HepG2 (cell line): ENCODE measurements at regions not wholly inside any gene's neighbourhood (a gene's known extent, or its start where the extent isn't known, plus 50 kb on each side); places are given as distances from the start of the nearest gene placed in this dataset.

Experiments
- ATAC-seq: fragments of 200-7000 bp; cut with Tn5 transposase; 3 replicates; pipeline ENCODE4 v1.9.1; 2020; ENCODE audit warnings: mild to moderate bottlenecking, moderate library complexity
- BruUV-seq: library from RNA; stranded (reverse); fragments of 400-500 nt; replicated peaks from 2 replicates; lab custom pipeline; 2021; lab: Mats Ljungman, UMichigan
- CTCF ChIA-PET: fragments of 300-600 bp; formaldehyde crosslinking; extraction: SDS; loops from one replicate; lab custom pipeline; 2021; ENCODE audit warnings: low total read pairs, inconsistent platforms, low intra/inter-chr PET ratio; lab: Yijun Ruan, JAX
- POLR2A ChIA-PET: fragments of 350-600 bp; sonication (Branson Sonifier 250); formaldehyde crosslinking; loops from one replicate; lab custom pipeline; 2020; ENCODE audit warnings: antibody characterized with exemption, inconsistent platforms; lab: Yijun Ruan, JAX
- DNase-seq: peaks from one replicate; pipeline ENCODE4 v3.0.0-alpha.2; 2015; ENCODE audit warnings: low spot score
- FAIRE-seq: peaks from 3 replicates; lab custom pipeline; 2011; peaks lifted over from hg19 to GRCh38; lab: Jason Lieb, UNC
- H2AFZ ChIP-seq: one replicate; pipeline ENCODE4 v1.6.1; 2011; ENCODE audit warnings: low read length, inconsistent platforms
- H3K27ac ChIP-seq: fragments of 300-600 bp; 3 replicates; pipeline ENCODE4 v1.8.0; 2011; ENCODE audit warnings: mixed run types, mild to moderate bottlenecking, mixed read lengths, low read length, inconsistent platforms; ENCODE audit not compliant: insufficient read depth; ENCODE audit errors: extremely low read length
- H3K27me3 ChIP-seq, 2 experiments: fragments of 200-600 bp in 1 of 2; 2 replicates in 1 of 2; 3 replicates in 1 of 2; pipeline versions ENCODE4 v1.6.0 to v1.8.0; 2011; ENCODE audit warnings: low read length in 2 of 2, mild to moderate bottlenecking in 2 of 2, moderate library complexity in 2 of 2, inconsistent platforms in 1 of 2; ENCODE audit not compliant: insufficient read depth in 2 of 2, control insufficient read depth in 1 of 2
- H3K36me3 ChIP-seq, 2 experiments: fragments of 200-600 bp in 1 of 2; replicated peaks in 1 of 2; 2 replicates in 1 of 2; 3 replicates in 1 of 2; pipeline versions ENCODE4 v1.5.1 to v1.8.0; 2011; ENCODE audit warnings: low read length in 2 of 2, inconsistent platforms in 1 of 2; ENCODE audit not compliant: insufficient read depth in 2 of 2, control insufficient read depth in 1 of 2
- H3K4me1 ChIP-seq: 2 replicates; pipeline ENCODE4 v1.5.1; 2012; ENCODE audit warnings: low read length, inconsistent platforms; ENCODE audit not compliant: insufficient read depth
- H3K4me2 ChIP-seq: 2 replicates; pipeline ENCODE4 v1.6.0; 2011; ENCODE audit warnings: low read depth, low read length, inconsistent platforms
- H3K4me3 ChIP-seq, 3 experiments: fragments of 200-600 bp in 1 of 3; sonication (generic), shearing (Covaris generic) in 1 of 3; replicated peaks in 1 of 3; 2 replicates each; pipeline ENCODE4 v1.5.1; 2011 to 2016; ENCODE audit warnings: low read length in 3 of 3, inconsistent platforms in 2 of 3, low read depth in 2 of 3, mild to moderate bottlenecking in 2 of 3, control low read depth in 1 of 3, mixed read lengths in 1 of 3; ENCODE audit not compliant: insufficient read depth in 1 of 3
- H3K79me2 ChIP-seq: one replicate; pipeline ENCODE4 v1.6.1; 2011; ENCODE audit warnings: low read length, inconsistent platforms; ENCODE audit not compliant: insufficient read depth
- H3K9ac ChIP-seq: 2 replicates; pipeline ENCODE4 v1.6.0; 2011; ENCODE audit warnings: mild to moderate bottlenecking, low read depth, low read length, inconsistent platforms; ENCODE audit not compliant: insufficient read depth
- H3K9me3 ChIP-seq: 2 replicates; pipeline ENCODE4 v1.5.1; 2012; ENCODE audit warnings: mild to moderate bottlenecking, low read length
- H4K20me1 ChIP-seq: 2 replicates; pipeline ENCODE4 v1.6.0; 2011; ENCODE audit warnings: inconsistent platforms, mild to moderate bottlenecking, low read length, moderate library complexity; ENCODE audit not compliant: insufficient read depth
- ZNF460 ChIP-seq: sonication (generic); formaldehyde crosslinking; IDR thresholded peaks from 2 replicates; pipeline ENCODE4 v1.5.1; 2020; ENCODE audit warnings: missing genetic modification reagents, mild to moderate bottlenecking, borderline replicate concordance
- in situ Hi-C: cut with HindIII; loops from 2 replicates; pipeline ENCODE4 v1.10.0; 2017; ENCODE audit warnings: low pct_unique_long_range_greater_than_20kb; ENCODE audit not compliant: extremely low pct_ligation_motif_present
- intact Hi-C: fragments of 100-400 bp; cut with micrococcal nuclease; formaldehyde crosslinking; loops from one replicate; pipeline ENCODE4 v1.10.0; 2022; ENCODE audit not compliant: unreplicated experiment
- TF ChIP-seq, protein P1 (sequence below): IDR thresholded peaks from 2 replicates; pipeline ENCODE4 v1.6.1; 2016; ENCODE audit warnings: missing compliant biosample characterization, missing genetic modification reagents, borderline replicate concordance
- TF ChIP-seq, protein P2 (sequence below): IDR thresholded peaks from 2 replicates; pipeline ENCODE4 v1.6.1; 2018; ENCODE audit warnings: missing genetic modification reagents
- TF ChIP-seq, protein P3 (sequence below): sonication (generic); formaldehyde crosslinking; IDR thresholded peaks from 2 replicates; pipeline ENCODE4 v1.4.0; 2020; ENCODE audit warnings: missing genetic modification reagents

DNA sequence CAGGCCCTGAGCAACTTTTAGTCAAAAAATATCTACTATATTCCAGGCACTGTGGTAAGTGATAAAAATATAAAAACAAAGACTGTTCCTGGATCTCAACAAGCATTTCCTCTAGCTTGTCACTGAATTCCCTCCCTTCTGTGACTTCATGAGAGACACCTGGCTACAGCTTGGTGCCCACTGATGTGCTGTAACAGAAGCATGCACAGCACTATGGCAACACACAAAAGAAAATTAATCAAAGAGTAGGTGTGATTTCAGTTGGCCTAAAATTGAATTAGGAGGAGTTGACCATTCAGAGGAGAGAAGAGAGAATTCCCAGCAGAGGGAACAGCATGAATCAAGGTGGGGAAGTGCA, 158.9 kb upstream of the LPP start (continued):
- TF ChIP-seq, protein P1, sequence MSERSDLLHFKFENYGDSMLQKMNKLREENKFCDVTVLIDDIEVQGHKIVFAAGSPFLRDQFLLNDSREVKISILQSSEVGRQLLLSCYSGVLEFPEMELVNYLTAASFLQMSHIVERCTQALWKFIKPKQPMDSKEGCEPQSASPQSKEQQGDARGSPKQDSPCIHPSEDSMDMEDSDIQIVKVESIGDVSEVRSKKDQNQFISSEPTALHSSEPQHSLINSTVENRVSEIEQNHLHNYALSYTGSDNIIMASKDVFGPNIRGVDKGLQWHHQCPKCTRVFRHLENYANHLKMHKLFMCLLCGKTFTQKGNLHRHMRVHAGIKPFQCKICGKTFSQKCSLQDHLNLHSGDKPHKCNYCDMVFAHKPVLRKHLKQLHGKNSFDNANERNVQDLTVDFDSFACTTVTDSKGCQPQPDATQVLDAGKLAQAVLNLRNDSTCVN (CRISPR knock-in tag) = no peak

DNA sequence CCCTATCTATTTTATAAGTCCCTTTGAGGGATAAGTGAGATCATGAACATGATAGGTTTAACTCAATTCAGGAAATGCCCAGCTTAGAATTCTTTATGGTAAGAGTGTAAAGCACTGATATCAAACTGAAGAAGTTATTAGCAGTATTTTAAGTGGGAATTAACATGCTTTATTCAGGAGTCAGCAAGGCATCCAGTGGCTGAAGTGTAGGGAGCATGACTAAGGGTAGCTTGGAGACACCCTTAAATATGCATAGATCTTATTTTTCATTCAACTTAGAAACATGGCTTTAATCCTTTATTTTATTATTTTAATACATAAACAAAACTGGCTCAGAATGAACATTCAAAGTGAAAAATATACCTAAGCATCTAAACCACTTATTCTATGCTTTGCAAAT, 158.3 kb upstream of the LPP start:
- FAIRE-seq (no peak), DNase-seq (no peak), ATAC-seq (no peak)
- Histone ChIP-seq H4K20me1 (no peaks in the 10 kb centered on the region), H3K4me1 (peaks cover 100% of the 10 kb centered on the region), H3K27ac (no peak overlapping the region), H3K36me3 (no peaks in the 10 kb centered on the region), H3K9ac (no peak overlapping the region), H3K27me3 (no peaks in the 10 kb centered on the region), H3K4me3 (no peak overlapping the region), H3K4me2 (no peak overlapping the region), H3K79me2 (no peaks in the 10 kb centered on the region), H2AFZ (no peak overlapping the region)
- intact Hi-C loops (no loop called here), in situ Hi-C loops (no loop called here)
- CTCF ChIA-PET = no interaction called here
- BruUV-seq = no TSS peak
- TF ChIP-seq, protein P2, sequence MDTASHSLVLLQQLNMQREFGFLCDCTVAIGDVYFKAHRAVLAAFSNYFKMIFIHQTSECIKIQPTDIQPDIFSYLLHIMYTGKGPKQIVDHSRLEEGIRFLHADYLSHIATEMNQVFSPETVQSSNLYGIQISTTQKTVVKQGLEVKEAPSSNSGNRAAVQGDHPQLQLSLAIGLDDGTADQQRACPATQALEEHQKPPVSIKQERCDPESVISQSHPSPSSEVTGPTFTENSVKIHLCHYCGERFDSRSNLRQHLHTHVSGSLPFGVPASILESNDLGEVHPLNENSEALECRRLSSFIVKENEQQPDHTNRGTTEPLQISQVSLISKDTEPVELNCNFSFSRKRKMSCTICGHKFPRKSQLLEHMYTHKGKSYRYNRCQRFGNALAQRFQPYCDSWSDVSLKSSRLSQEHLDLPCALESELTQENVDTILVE = no peak
- TF ChIP-seq, protein P3, sequence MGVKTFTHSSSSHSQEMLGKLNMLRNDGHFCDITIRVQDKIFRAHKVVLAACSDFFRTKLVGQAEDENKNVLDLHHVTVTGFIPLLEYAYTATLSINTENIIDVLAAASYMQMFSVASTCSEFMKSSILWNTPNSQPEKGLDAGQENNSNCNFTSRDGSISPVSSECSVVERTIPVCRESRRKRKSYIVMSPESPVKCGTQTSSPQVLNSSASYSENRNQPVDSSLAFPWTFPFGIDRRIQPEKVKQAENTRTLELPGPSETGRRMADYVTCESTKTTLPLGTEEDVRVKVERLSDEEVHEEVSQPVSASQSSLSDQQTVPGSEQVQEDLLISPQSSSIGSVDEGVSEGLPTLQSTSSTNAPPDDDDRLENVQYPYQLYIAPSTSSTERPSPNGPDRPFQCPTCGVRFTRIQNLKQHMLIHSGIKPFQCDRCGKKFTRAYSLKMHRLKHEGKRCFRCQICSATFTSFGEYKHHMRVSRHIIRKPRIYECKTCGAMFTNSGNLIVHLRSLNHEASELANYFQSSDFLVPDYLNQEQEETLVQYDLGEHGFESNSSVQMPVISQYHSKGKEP (CRISPR knock-in tag) = no peak
- TF ChIP-seq ZNF460 = no peak
- TF ChIP-seq, all 625 proteins: peak for 0
- H3K9me3 ChIP-seq = no peaks in the 10 kb centered on the region
- POLR2A ChIA-PET = no interaction called here
